Esophagus (tissue), 2 donors: ENCODE measurements at regions not wholly inside any gene's neighbourhood (a gene's known extent, or its start where the extent isn't known, plus 50 kb on each side); places are given as distances from the start of the nearest gene placed in this dataset.

Source experiments
- H3K27ac ChIP-seq, 2 donors: one replicate each; pipeline ENCODE4 v1.5.1; 2013; ENCODE audit warnings: low read depth in 2 of 2, mild to moderate bottlenecking in 2 of 2, inconsistent platforms in 1 of 2, low read length in 1 of 2, moderate library complexity in 1 of 2
- H3K27me3 ChIP-seq, 2 donors: one replicate each; pipeline ENCODE4 v1.6.1; 2013; ENCODE audit warnings: low read length in 2 of 2, control low read depth in 1 of 2, mild to moderate bottlenecking in 1 of 2; ENCODE audit not compliant: insufficient read depth in 2 of 2, control insufficient read depth in 1 of 2
- H3K36me3 ChIP-seq, 2 donors: one replicate each; pipeline ENCODE4 v1.6.1; 2013; ENCODE audit warnings: low read length in 1 of 2; ENCODE audit not compliant: control insufficient read depth in 2 of 2, insufficient read depth in 2 of 2
- H3K4me1 ChIP-seq, 2 donors: one replicate each; pipeline ENCODE4 v1.6.1; 2013; ENCODE audit warnings: low read length in 1 of 2; ENCODE audit not compliant: control insufficient read depth in 2 of 2, insufficient read depth in 2 of 2
- H3K4me3 ChIP-seq, 2 donors: one replicate each; pipeline ENCODE4 v1.5.1; 2013; ENCODE audit warnings: low read length in 2 of 2, mild to moderate bottlenecking in 2 of 2, low read depth in 1 of 2, moderate library complexity in 1 of 2
- H3K9me3 ChIP-seq, 2 donors: one replicate each; pipeline ENCODE4 v1.6.1; 2013; ENCODE audit warnings: mild to moderate bottlenecking in 2 of 2, low read depth in 1 of 2, low read length in 1 of 2, moderate library complexity in 1 of 2; ENCODE audit not compliant: control insufficient read depth in 2 of 2, insufficient read depth in 1 of 2
- WGBS, 2 donors: extraction: QIAGEN DNeasy Blood & Tissue Kit; methylation state at CpG; one replicate each; pipeline ENCODE4 v1.1.7; 2013; 5-methylcytosine and 5-hydroxymethylcytosine counted together
- donor health status: healthy with polysubstance abuse.
- donor health status: Bipolar disorder and iron deficiency.

GRCh38 chr18:42401131-42401673 lies 446.2 kb downstream of the PIK3C3 start:
- Histone ChIP-seq H3K9me3 (no peaks in the 10 kb centered on the region), H3K27me3 (no peaks in the 10 kb centered on the region), H3K4me3 (no peak overlapping the region), H3K27ac (no peak overlapping the region), H3K36me3 (no peaks in the 10 kb centered on the region), H3K4me1 (no peaks in the 10 kb centered on the region)
- 78 to 85% methylated on average over 4 of the region's 4 CpGs for WGBS, 2 donors

- 58 to 59% methylated on average over 2 of the region's 2 CpGs for WGBS, 2 donors
Observed at GRCh38 chr18:42404151-42404550, 449.1 kb downstream of the PIK3C3 start.

GRCh38 chr18:42409005-42409404 lies 454.0 kb downstream of the PIK3C3 start:
- Histone ChIP-seq H3K27me3 (no peaks in the 10 kb centered on the region), H3K4me1 (no peaks in the 10 kb centered on the region), H3K27ac (no peak overlapping the region), H3K36me3 (no peaks in the 10 kb centered on the region), H3K4me3 (no peak overlapping the region), H3K9me3 (peaks cover 0 to 5% of the 10 kb centered on the region in 2 donors)
- WGBS, 2 donors: 75% methylated on average over 5 of the region's 5 CpGs

More at GRCh38 chr18:42404151-42404550, 449.1 kb downstream of the PIK3C3 start:
- H3K27ac ChIP-seq: no peak overlapping the region
- no peaks in the 10 kb centered on the region for H3K4me1 ChIP-seq
- H3K36me3 ChIP-seq: no peaks in the 10 kb centered on the region
- H3K9me3 ChIP-seq: peaks cover 0 to 5% of the 10 kb centered on the region in 2 donors
- no peak overlapping the region for H3K4me3 ChIP-seq
- no peaks in the 10 kb centered on the region for H3K27me3 ChIP-seq

- Histone ChIP-seq H3K4me3 (no peak overlapping the region), H3K36me3 (no peaks in the 10 kb centered on the region), H3K9me3 (peaks cover 0 to 5% of the 10 kb centered on the region in 2 donors), H3K27ac (no peak overlapping the region), H3K27me3 (no peaks in the 10 kb centered on the region), H3K4me1 (no peaks in the 10 kb centered on the region)
- 56 to 64% methylated on average over 2 of the region's 2 CpGs for WGBS, 2 donors
Observed at GRCh38 chr18:42412281-42412680, 457.2 kb downstream of the PIK3C3 start.

- Histone ChIP-seq H3K36me3 (no peaks in the 10 kb centered on the region), H3K27me3 (no peaks in the 10 kb centered on the region), H3K4me1 (no peaks in the 10 kb centered on the region), H3K4me3 (no peak overlapping the region), H3K9me3 (peaks cover 0 to 5% of the 10 kb centered on the region in 2 donors), H3K27ac (no peak overlapping the region)
- 75 to 87% methylated on average over 2 of the region's 2 CpGs for WGBS, 2 donors
Observed at GRCh38 chr18:42412896-42413295, 457.9 kb downstream of the PIK3C3 start.

- no peaks in the 10 kb centered on the region for H3K27me3 ChIP-seq
- no peak overlapping the region for H3K27ac ChIP-seq
- H3K4me3 ChIP-seq: no peak overlapping the region
- H3K36me3 ChIP-seq: no peaks in the 10 kb centered on the region
- peaks cover 0 to 3% of the 10 kb centered on the region in 2 donors for H3K9me3 ChIP-seq
- H3K4me1 ChIP-seq: no peaks in the 10 kb centered on the region
- WGBS, 2 donors: 54 to 64% methylated on average over 1 of the region's 1 CpG
Observed at GRCh38 chr18:42413870-42414269, 458.8 kb downstream of the PIK3C3 start.

- H3K4me1 ChIP-seq: no peaks in the 10 kb centered on the region
- 42 to 44% methylated on average over 7 of the region's 7 CpGs for WGBS, 2 donors
- H3K27ac ChIP-seq: no peak overlapping the region
- no peaks in the 10 kb centered on the region for H3K9me3 ChIP-seq
- H3K36me3 ChIP-seq: no peaks in the 10 kb centered on the region
- H3K4me3 ChIP-seq: no peak overlapping the region
- H3K27me3 ChIP-seq: no peaks in the 10 kb centered on the region
Observed at GRCh38 chr18:42414756-42415454, 459.9 kb downstream of the PIK3C3 start.

GRCh38 chr18:42417189-42417588 lies 462.2 kb downstream of the PIK3C3 start:
- Histone ChIP-seq H3K27me3 (no peaks in the 10 kb centered on the region), H3K27ac (no peak overlapping the region), H3K36me3 (no peaks in the 10 kb centered on the region), H3K9me3 (no peaks in the 10 kb centered on the region), H3K4me1 (no peaks in the 10 kb centered on the region), H3K4me3 (no peak overlapping the region)
- 72 to 84% methylated on average over 5 of the region's 5 CpGs for WGBS, 2 donors

- Histone ChIP-seq H3K36me3 (no peaks in the 10 kb centered on the region), H3K27ac (no peak overlapping the region), H3K27me3 (no peaks in the 10 kb centered on the region), H3K4me1 (no peaks in the 10 kb centered on the region), H3K9me3 (no peaks in the 10 kb centered on the region), H3K4me3 (no peak overlapping the region)
- WGBS, 2 donors: 32 to 38% methylated on average over 1 of the region's 1 CpG
Observed at GRCh38 chr18:42418121-42418520, 463.1 kb downstream of the PIK3C3 start.

GRCh38 chr18:42425025-42425424 lies 470.0 kb downstream of the PIK3C3 start:
- no peaks in the 10 kb centered on the region for H3K27me3 ChIP-seq
- H3K4me3 ChIP-seq: no peak overlapping the region
- H3K27ac ChIP-seq: no peak overlapping the region
- no peaks in the 10 kb centered on the region for H3K9me3 ChIP-seq
- no peaks in the 10 kb centered on the region for H3K4me1 ChIP-seq
- H3K36me3 ChIP-seq: no peaks in the 10 kb centered on the region
